ENCODE measurements at regions not wholly inside any gene's neighbourhood (a gene's known extent, or its start where the extent isn't known, plus 50 kb on each side); places are given as distances from the start of the nearest gene placed in this dataset.

DNA sequence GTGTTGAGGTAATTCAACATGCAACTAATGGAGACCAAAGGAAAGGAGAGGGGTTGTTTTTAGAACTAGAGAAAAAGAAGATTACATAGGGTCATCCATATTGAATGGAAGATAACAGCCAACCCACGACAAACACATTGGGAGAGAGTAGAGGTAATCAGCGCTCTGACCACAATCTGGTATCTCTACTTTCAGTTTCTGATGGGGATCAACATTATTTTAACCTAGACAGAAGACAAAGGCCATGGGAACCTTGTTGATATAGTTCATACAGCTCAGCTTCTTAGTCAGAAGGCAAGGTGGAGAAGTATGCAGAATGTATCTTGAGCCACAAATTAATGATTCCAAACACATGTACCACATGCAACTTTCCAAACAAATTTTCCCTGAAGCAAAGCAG is 537.1 kb upstream of the ST8SIA4 start:
- WGBS (ENCODE audit: low lambda C conversion rate): 14% methylated on average over 2 of the region's 2 CpGs
- Histone ChIP-seq H3K4me1 (ENCODE audit: control insufficient read depth in 1 of 2, insufficient read depth in 2 of 2, low read depth in 1 of 2, low read length in 1 of 2) (no peaks in the 10 kb centered on the region), H2AFZ (ENCODE audit: low read depth) (no peak overlapping the region), H3K27me3 (ENCODE audit: insufficient read depth) (no peaks in the 10 kb centered on the region), H3K79me2 (ENCODE audit: insufficient read depth) (no peaks in the 10 kb centered on the region), H3K9ac (no peak overlapping the region), H3K27ac (ENCODE audit: low read depth in 2 of 2, low read length in 1 of 2) (no peak overlapping the region), H3F3A (replicated peaks; ENCODE audit: insufficient read depth) (no peaks in the 10 kb centered on the region), H3K9me3 (no peaks in the 10 kb centered on the region), H3K9me2 (no peaks in the 10 kb centered on the region), H3K4me3 (ENCODE audit: low read depth in 2 of 2, low read length in 1 of 2) (no peak overlapping the region), H3K36me3 (replicated peaks in 1 of 2; ENCODE audit: control insufficient read depth in 1 of 2, insufficient read depth in 2 of 2, low read length in 1 of 2) (no peaks in the 10 kb centered on the region), H4K20me1 (ENCODE audit: insufficient read depth) (no peaks in the 10 kb centered on the region), H3K4me2 (no peak overlapping the region)
- no peak for DNase-seq
- TF ChIP-seq TEAD4 (IDR thresholded peaks at IDR 0.05; ENCODE audit: borderline replicate concordance, insufficient read depth): no peak
- TF ChIP-seq, protein P1, sequence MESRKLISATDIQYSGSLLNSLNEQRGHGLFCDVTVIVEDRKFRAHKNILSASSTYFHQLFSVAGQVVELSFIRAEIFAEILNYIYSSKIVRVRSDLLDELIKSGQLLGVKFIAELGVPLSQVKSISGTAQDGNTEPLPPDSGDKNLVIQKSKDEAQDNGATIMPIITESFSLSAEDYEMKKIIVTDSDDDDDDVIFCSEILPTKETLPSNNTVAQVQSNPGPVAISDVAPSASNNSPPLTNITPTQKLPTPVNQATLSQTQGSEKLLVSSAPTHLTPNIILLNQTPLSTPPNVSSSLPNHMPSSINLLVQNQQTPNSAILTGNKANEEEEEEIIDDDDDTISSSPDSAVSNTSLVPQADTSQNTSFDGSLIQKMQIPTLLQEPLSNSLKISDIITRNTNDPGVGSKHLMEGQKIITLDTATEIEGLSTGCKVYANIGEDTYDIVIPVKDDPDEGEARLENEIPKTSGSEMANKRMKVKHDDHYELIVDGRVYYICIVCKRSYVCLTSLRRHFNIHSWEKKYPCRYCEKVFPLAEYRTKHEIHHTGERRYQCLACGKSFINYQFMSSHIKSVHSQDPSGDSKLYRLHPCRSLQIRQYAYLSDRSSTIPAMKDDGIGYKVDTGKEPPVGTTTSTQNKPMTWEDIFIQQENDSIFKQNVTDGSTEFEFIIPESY (IDR thresholded peaks at IDR 0.05; ENCODE audit: borderline replicate concordance, low read depth): no peak
- no peak for TF ChIP-seq ELF1 (IDR thresholded peaks at IDR 0.05)
- TF ChIP-seq EP300 (IDR thresholded peaks at IDR 0.05; ENCODE audit: borderline replicate concordance in 1 of 2, low read depth in 1 of 2, low read length in 1 of 2): no peak
- TF ChIP-seq, protein P2, sequence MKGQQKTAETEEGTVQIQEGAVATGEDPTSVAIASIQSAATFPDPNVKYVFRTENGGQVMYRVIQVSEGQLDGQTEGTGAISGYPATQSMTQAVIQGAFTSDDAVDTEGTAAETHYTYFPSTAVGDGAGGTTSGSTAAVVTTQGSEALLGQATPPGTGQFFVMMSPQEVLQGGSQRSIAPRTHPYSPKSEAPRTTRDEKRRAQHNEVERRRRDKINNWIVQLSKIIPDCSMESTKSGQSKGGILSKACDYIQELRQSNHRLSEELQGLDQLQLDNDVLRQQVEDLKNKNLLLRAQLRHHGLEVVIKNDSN (IDR thresholded peaks at IDR 0.05; ENCODE audit: borderline replicate concordance, low read depth): no peak
- no peak for TF ChIP-seq JUND (IDR thresholded peaks at IDR 0.05)
- TF ChIP-seq TAF1 (IDR thresholded peaks at IDR 0.05; ENCODE audit: borderline replicate concordance, low read depth, low read length): no peak
- TF ChIP-seq, protein P3, sequence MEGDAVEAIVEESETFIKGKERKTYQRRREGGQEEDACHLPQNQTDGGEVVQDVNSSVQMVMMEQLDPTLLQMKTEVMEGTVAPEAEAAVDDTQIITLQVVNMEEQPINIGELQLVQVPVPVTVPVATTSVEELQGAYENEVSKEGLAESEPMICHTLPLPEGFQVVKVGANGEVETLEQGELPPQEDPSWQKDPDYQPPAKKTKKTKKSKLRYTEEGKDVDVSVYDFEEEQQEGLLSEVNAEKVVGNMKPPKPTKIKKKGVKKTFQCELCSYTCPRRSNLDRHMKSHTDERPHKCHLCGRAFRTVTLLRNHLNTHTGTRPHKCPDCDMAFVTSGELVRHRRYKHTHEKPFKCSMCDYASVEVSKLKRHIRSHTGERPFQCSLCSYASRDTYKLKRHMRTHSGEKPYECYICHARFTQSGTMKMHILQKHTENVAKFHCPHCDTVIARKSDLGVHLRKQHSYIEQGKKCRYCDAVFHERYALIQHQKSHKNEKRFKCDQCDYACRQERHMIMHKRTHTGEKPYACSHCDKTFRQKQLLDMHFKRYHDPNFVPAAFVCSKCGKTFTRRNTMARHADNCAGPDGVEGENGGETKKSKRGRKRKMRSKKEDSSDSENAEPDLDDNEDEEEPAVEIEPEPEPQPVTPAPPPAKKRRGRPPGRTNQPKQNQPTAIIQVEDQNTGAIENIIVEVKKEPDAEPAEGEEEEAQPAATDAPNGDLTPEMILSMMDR (IDR thresholded peaks at IDR 0.05): no peak
- TF ChIP-seq, protein P4, sequence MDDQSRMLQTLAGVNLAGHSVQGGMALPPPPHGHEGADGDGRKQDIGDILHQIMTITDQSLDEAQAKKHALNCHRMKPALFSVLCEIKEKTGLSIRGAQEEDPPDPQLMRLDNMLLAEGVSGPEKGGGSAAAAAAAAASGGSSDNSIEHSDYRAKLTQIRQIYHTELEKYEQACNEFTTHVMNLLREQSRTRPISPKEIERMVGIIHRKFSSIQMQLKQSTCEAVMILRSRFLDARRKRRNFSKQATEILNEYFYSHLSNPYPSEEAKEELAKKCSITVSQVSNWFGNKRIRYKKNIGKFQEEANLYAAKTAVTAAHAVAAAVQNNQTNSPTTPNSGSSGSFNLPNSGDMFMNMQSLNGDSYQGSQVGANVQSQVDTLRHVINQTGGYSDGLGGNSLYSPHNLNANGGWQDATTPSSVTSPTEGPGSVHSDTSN (IDR thresholded peaks at IDR 0.05): no peak
- no peak for TF ChIP-seq GABPA (IDR thresholded peaks at IDR 0.05; ENCODE audit: low read depth)
- TF ChIP-seq RXRA (IDR thresholded peaks at IDR 0.05; ENCODE audit: borderline replicate concordance, low read depth): no peak
- no peak for TF ChIP-seq RCOR1 (IDR thresholded peaks at IDR 0.05; ENCODE audit: low read length)
- TF ChIP-seq FOXM1 (IDR thresholded peaks at IDR 0.05; ENCODE audit: low read depth): no peak
- TF ChIP-seq, protein P5, sequence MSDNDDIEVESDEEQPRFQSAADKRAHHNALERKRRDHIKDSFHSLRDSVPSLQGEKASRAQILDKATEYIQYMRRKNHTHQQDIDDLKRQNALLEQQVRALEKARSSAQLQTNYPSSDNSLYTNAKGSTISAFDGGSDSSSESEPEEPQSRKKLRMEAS (IDR thresholded peaks at IDR 0.05; ENCODE audit: low read depth): no peak
- TF ChIP-seq, protein P6, sequence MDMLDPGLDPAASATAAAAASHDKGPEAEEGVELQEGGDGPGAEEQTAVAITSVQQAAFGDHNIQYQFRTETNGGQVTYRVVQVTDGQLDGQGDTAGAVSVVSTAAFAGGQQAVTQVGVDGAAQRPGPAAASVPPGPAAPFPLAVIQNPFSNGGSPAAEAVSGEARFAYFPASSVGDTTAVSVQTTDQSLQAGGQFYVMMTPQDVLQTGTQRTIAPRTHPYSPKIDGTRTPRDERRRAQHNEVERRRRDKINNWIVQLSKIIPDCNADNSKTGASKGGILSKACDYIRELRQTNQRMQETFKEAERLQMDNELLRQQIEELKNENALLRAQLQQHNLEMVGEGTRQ (IDR thresholded peaks at IDR 0.05; ENCODE audit: borderline replicate concordance, low read depth, low read length): no peak
- no peak for TF ChIP-seq NFIC (IDR thresholded peaks at IDR 0.05; ENCODE audit: borderline replicate concordance)
- no peak for TF ChIP-seq CHD2 (IDR thresholded peaks at IDR 0.05; ENCODE audit: low read length, partially characterized antibody)
- TF ChIP-seq GATA2 (CRISPR knock-in tag; IDR thresholded peaks at IDR 0.05): no peak
- no peak for TF ChIP-seq RAD21 (IDR thresholded peaks at IDR 0.05; ENCODE audit: low read length)
- ChIA-PET POLR2A (no interaction called here), CTCF (no interaction called here)

Measured in SK-N-SH (cell line).